Natural killer cell (primary cell): ENCODE measurements at regions not wholly inside any gene's neighbourhood (a gene's known extent, or its start where the extent isn't known, plus 50 kb on each side); places are given as distances from the start of the nearest gene placed in this dataset.

ENCODE experiments used
- ATAC-seq, 3 donors: fragments of 150-1000 bp in 2 of 3; fragments of 200-7000 bp in 1 of 3; cut with Tn5 transposase; 1 replicate in 1 of 3; 2 replicates in 2 of 3; pipeline ENCODE4 v1.10.0; 2021; ENCODE audit warnings: mild to moderate bottlenecking in 2 of 3, moderate library complexity in 2 of 3
- DNase-seq, 2 donors: peaks; one replicate each; pipeline versions ENCODE4 v3.0.0 to v3.0.0-alpha.2; 2013 to 2021; ENCODE audit warnings: mixed read lengths in 1 of 2
- H3K27ac ChIP-seq: one replicate; pipeline ENCODE4 v1.5.1; 2013; ENCODE audit warnings: mild to moderate bottlenecking, low read length
- H3K27me3 ChIP-seq: one replicate; pipeline ENCODE4 v1.6.1; 2013; ENCODE audit warnings: low read length; ENCODE audit not compliant: control insufficient read depth, insufficient read depth
- H3K36me3 ChIP-seq: one replicate; pipeline ENCODE4 v1.6.1; 2013; ENCODE audit warnings: low read length; ENCODE audit not compliant: control insufficient read depth, insufficient read depth
- H3K4me1 ChIP-seq: one replicate; pipeline ENCODE4 v1.6.1; 2013; ENCODE audit warnings: low read length; ENCODE audit not compliant: control insufficient read depth, insufficient read depth
- H3K4me3 ChIP-seq: one replicate; pipeline ENCODE4 v1.5.1; 2013; ENCODE audit warnings: low read length
- H3K9me3 ChIP-seq: one replicate; pipeline ENCODE4 v1.6.1; 2013; ENCODE audit warnings: low read length; ENCODE audit not compliant: control insufficient read depth, insufficient read depth
- H3K27ac Mint-ChIP-seq, 2 donors: one replicate each; pipeline ENCODE4 v1.8.0; 2022; ENCODE audit warnings: mild to moderate bottlenecking in 2 of 2, mixed read lengths in 2 of 2, moderate library complexity in 1 of 2
- H3K27me3 Mint-ChIP-seq, 2 donors: one replicate each; pipeline ENCODE4 v1.8.0; 2022; ENCODE audit warnings: low read depth in 2 of 2, mixed read lengths in 2 of 2
- H3K36me3 Mint-ChIP-seq: one replicate; pipeline ENCODE4 v1.8.0; 2022; ENCODE audit warnings: mixed read lengths
- H3K4me1 Mint-ChIP-seq, 2 donors: one replicate each; pipeline ENCODE4 v1.8.0; 2022; ENCODE audit warnings: mixed read lengths in 2 of 2
- H3K4me3 Mint-ChIP-seq: one replicate; pipeline ENCODE4 v1.8.0; 2022; ENCODE audit warnings: mild to moderate bottlenecking, moderate library complexity, mixed read lengths
- H3K9me3 Mint-ChIP-seq, 2 donors: one replicate each; pipeline ENCODE4 v1.8.0; 2022; ENCODE audit warnings: mixed read lengths in 2 of 2
- CTCF ChIP-seq: fragments of 200-600 bp; IDR thresholded peaks from one replicate; pipeline ENCODE4 v1.8.0; 2022; ENCODE audit warnings: antibody characterized with exemption
- WGBS: methylation state at CpG from one replicate; pipeline ENCODE4 v1.1.7; 2013; ENCODE audit warnings: missing lambda C conversion rate; ENCODE audit not compliant: insufficient coverage; 5-methylcytosine and 5-hydroxymethylcytosine counted together
- intact Hi-C: fragments of 100-400 bp; cut with micrococcal nuclease; formaldehyde crosslinking; loops from one replicate; pipeline ENCODE4 v1.14.2; 2022

GRCh38 chr14:42374332-42374731 lies 767.7 kb downstream of the LRFN5 start:
- Histone ChIP-seq H3K36me3 (no peaks in the 10 kb centered on the region), H3K27me3 (no peaks in the 10 kb centered on the region), H3K9me3 (peaks cover 9% of the 10 kb centered on the region), H3K4me1 (no peaks in the 10 kb centered on the region), H3K27ac (no peak overlapping the region), H3K4me3 (no peak overlapping the region)
- no peak for ATAC-seq
- peaks cover 6 to 10% of the 10 kb centered on the region in 2 donors for H3K9me3 Mint-ChIP-seq
- H3K27me3 Mint-ChIP-seq: no peaks in the 10 kb centered on the region
- H3K4me3 Mint-ChIP-seq: no peak overlapping the region
- no peak overlapping the region for H3K27ac Mint-ChIP-seq
- H3K4me1 Mint-ChIP-seq: no peaks in the 10 kb centered on the region
- TF ChIP-seq CTCF: no peak
- DNase-seq: no peak
- intact Hi-C loops: no loop called here
- no peaks in the 10 kb centered on the region for H3K36me3 Mint-ChIP-seq

- DNase-seq (no peak), ATAC-seq (no peak)
- Mint-ChIP-seq H3K4me3 (no peak overlapping the region), H3K4me1 (no peaks in the 10 kb centered on the region), H3K27ac (no peak overlapping the region), H3K36me3 (peaks cover under 1% of the 10 kb centered on the region), H3K9me3 (peaks cover 5 to 6% of the 10 kb centered on the region in 2 donors), H3K27me3 (no peaks in the 10 kb centered on the region)
- intact Hi-C loops: no loop called here
- H3K4me1 ChIP-seq: no peaks in the 10 kb centered on the region
- no peak overlapping the region for H3K27ac ChIP-seq
- no peaks in the 10 kb centered on the region for H3K36me3 ChIP-seq
- H3K27me3 ChIP-seq: no peaks in the 10 kb centered on the region
- no CpG with 5 or more reads among the region's 1 CpG for WGBS
- H3K9me3 ChIP-seq: no peaks in the 10 kb centered on the region
- H3K4me3 ChIP-seq: no peak overlapping the region
- no peak for TF ChIP-seq CTCF
Measured at GRCh38 chr14:42370056-42370455, 763.4 kb downstream of the LRFN5 start.

GRCh38 chr14:42368234-42368633 lies 761.6 kb downstream of the LRFN5 start:
- no peak for DNase-seq
- no peaks in the 10 kb centered on the region for H3K27me3 Mint-ChIP-seq
- Histone ChIP-seq H3K4me1 (no peaks in the 10 kb centered on the region), H3K36me3 (no peaks in the 10 kb centered on the region), H3K27me3 (no peaks in the 10 kb centered on the region), H3K9me3 (no peaks in the 10 kb centered on the region), H3K4me3 (no peak overlapping the region), H3K27ac (no peak overlapping the region)
- no peak overlapping the region for H3K4me3 Mint-ChIP-seq
- H3K27ac Mint-ChIP-seq: no peak overlapping the region
- no peaks in the 10 kb centered on the region for H3K4me1 Mint-ChIP-seq
- intact Hi-C loops: no loop called here
- H3K36me3 Mint-ChIP-seq: peaks cover 11% of the 10 kb centered on the region
- ATAC-seq: no peak
- TF ChIP-seq CTCF: no peak
- WGBS: no CpG with 5 or more reads among the region's 1 CpG
- H3K9me3 Mint-ChIP-seq: peaks cover 7 to 11% of the 10 kb centered on the region in 2 donors

- Mint-ChIP-seq H3K27ac (no peak overlapping the region), H3K9me3 (peaks cover 11% of the 10 kb centered on the region in 2 donors), H3K27me3 (no peaks in the 10 kb centered on the region), H3K4me3 (no peak overlapping the region), H3K36me3 (no peaks in the 10 kb centered on the region), H3K4me1 (no peaks in the 10 kb centered on the region)
- WGBS: no CpG with 5 or more reads among the region's 2 CpGs
- DNase-seq: no peak
- ATAC-seq: no peak
- no peaks in the 10 kb centered on the region for H3K4me1 ChIP-seq
- intact Hi-C loops: no loop called here
- TF ChIP-seq CTCF: no peak
- no peaks in the 10 kb centered on the region for H3K36me3 ChIP-seq
- no peak overlapping the region for H3K27ac ChIP-seq
- H3K4me3 ChIP-seq: no peak overlapping the region
- no peaks in the 10 kb centered on the region for H3K27me3 ChIP-seq
- peaks cover 4% of the 10 kb centered on the region for H3K9me3 ChIP-seq
Measured at GRCh38 chr14:42353315-42353714, 746.6 kb downstream of the LRFN5 start.
